Neuronal stem cell (in vitro differentiated cells): ENCODE measurements at regions not wholly inside any gene's neighbourhood (a gene's known extent, or its start where the extent isn't known, plus 50 kb on each side); places are given as distances from the start of the nearest gene placed in this dataset.

ENCODE experiments used
- DNase-seq: peaks from one replicate; pipeline ENCODE4 v3.0.0-alpha.2; 2013; ENCODE audit warnings: low spot score
- H2AFZ ChIP-seq: one replicate; pipeline ENCODE4 v1.6.1; 2013; ENCODE audit warnings: mild to moderate bottlenecking, low read length, inconsistent platforms
- H2AK5ac ChIP-seq: 2 replicates; pipeline ENCODE4 v1.6.1; 2013; ENCODE audit warnings: low read depth, mild to moderate bottlenecking, inconsistent platforms, low read length, moderate library complexity, mixed read lengths
- H2BK120ac ChIP-seq: 2 replicates; pipeline ENCODE4 v1.6.1; 2013; ENCODE audit warnings: low read depth, mild to moderate bottlenecking, inconsistent platforms, low read length, moderate library complexity, mixed read lengths
- H2BK12ac ChIP-seq: one replicate; pipeline ENCODE4 v1.6.1; 2013; ENCODE audit warnings: low read length, inconsistent platforms
- H2BK15ac ChIP-seq: 2 replicates; pipeline ENCODE4 v1.6.1; 2013; ENCODE audit warnings: mild to moderate bottlenecking, low read length, inconsistent platforms, mixed read lengths
- H2BK5ac ChIP-seq: one replicate; pipeline ENCODE4 v1.6.1; 2013; ENCODE audit warnings: inconsistent platforms, mild to moderate bottlenecking, low read length, moderate library complexity
- H3K14ac ChIP-seq: one replicate; pipeline ENCODE4 v1.6.1; 2013; ENCODE audit warnings: low read length, inconsistent platforms
- H3K18ac ChIP-seq: 2 replicates; pipeline ENCODE4 v1.6.1; 2013; ENCODE audit warnings: low read length, inconsistent platforms
- H3K23ac ChIP-seq: 2 replicates; pipeline ENCODE4 v1.6.1; 2013; ENCODE audit warnings: low read depth, mild to moderate bottlenecking, mixed read lengths, low read length, inconsistent platforms; ENCODE audit not compliant: poor library complexity
- H3K27ac ChIP-seq: replicated peaks from 3 replicates; pipeline ENCODE4 v1.5.1; 2013; ENCODE audit warnings: low read length, inconsistent platforms
- H3K27me3 ChIP-seq, 3 experiments: 2 replicates each; pipeline ENCODE4 v1.6.1; 2013; ENCODE audit warnings: low read length in 3 of 3, mild to moderate bottlenecking in 2 of 3, inconsistent platforms in 1 of 3, low read depth in 1 of 3, mixed read lengths in 1 of 3, moderate library complexity in 1 of 3; ENCODE audit not compliant: control insufficient read depth in 3 of 3, insufficient read depth in 3 of 3
- H3K36me3 ChIP-seq, 2 donors: replicated peaks in 1 of 2; 2 replicates each; pipeline ENCODE4 v1.6.1; 2013; ENCODE audit warnings: low read length in 2 of 2; ENCODE audit not compliant: control insufficient read depth in 2 of 2, insufficient read depth in 2 of 2
- H3K4ac ChIP-seq: 2 replicates; pipeline ENCODE4 v1.6.1; 2013; ENCODE audit warnings: inconsistent platforms, mild to moderate bottlenecking, low read length, moderate library complexity
- H3K4me1 ChIP-seq, 2 donors: 1 replicate in 1 of 2; 2 replicates in 1 of 2; pipeline ENCODE4 v1.6.1; 2013; ENCODE audit warnings: low read length in 2 of 2, low read depth in 1 of 2; ENCODE audit not compliant: control insufficient read depth in 2 of 2, insufficient read depth in 1 of 2
- H3K4me2 ChIP-seq: one replicate; pipeline ENCODE4 v1.6.1; 2013; ENCODE audit warnings: mild to moderate bottlenecking, low read length, inconsistent platforms; ENCODE audit not compliant: insufficient read depth, poor library complexity, severe bottlenecking
- H3K4me3 ChIP-seq, 2 donors: 2 replicates each; pipeline ENCODE4 v1.5.1; 2013; ENCODE audit warnings: low read length in 2 of 2, mild to moderate bottlenecking in 2 of 2, inconsistent platforms in 1 of 2, moderate library complexity in 1 of 2
- H3K79me1 ChIP-seq: one replicate; pipeline ENCODE4 v1.6.1; 2013; ENCODE audit warnings: low read depth, mild to moderate bottlenecking, inconsistent platforms, low read length, moderate library complexity
- H3K9ac ChIP-seq: one replicate; pipeline ENCODE4 v1.6.1; 2013; ENCODE audit warnings: mild to moderate bottlenecking, low read depth, low read length, inconsistent platforms; ENCODE audit not compliant: poor library complexity
- H3K9me3 ChIP-seq, 2 donors: replicated peaks in 1 of 2; 2 replicates each; pipeline versions ENCODE3 to v1.6.1; 2013; ENCODE audit warnings: low read length in 2 of 2, mild to moderate bottlenecking in 2 of 2, inconsistent platforms in 1 of 2, low read depth in 1 of 2, mixed read lengths in 1 of 2, moderate library complexity in 1 of 2; ENCODE audit not compliant: control insufficient read depth in 2 of 2, insufficient read depth in 1 of 2
- H4K8ac ChIP-seq: one replicate; pipeline ENCODE4 v1.6.1; 2013; ENCODE audit warnings: low read depth, mild to moderate bottlenecking, inconsistent platforms, low read length, moderate library complexity
- H4K91ac ChIP-seq: one replicate; pipeline ENCODE4 v1.6.1; 2013; ENCODE audit warnings: low read length, low read depth, mild to moderate bottlenecking, inconsistent platforms; ENCODE audit not compliant: poor library complexity
- WGBS, 2 donors: extraction: QIAGEN DNeasy Blood & Tissue Kit; methylation state at CpG; one replicate each; pipeline ENCODE4 v1.1.7; 2013; ENCODE audit warnings: missing lambda C conversion rate in 2 of 2, mixed read lengths in 1 of 2; ENCODE audit not compliant: insufficient read length in 2 of 2, insufficient replicate concordance in 1 of 2; ENCODE audit errors: extremely low coverage in 2 of 2; 5-methylcytosine and 5-hydroxymethylcytosine counted together

GRCh38 chr11:29913352-29913751 lies 103.5 kb downstream of the KCNA4 start:
- WGBS, 2 donors, result no CpG with 5 or more reads among the region's 4 CpGs
- Histone ChIP-seq H3K4me1 (no peaks in the 10 kb centered on the region), H3K4me2 (no peak overlapping the region), H3K9ac (no peak overlapping the region), H4K91ac (no peak overlapping the region), H2BK120ac (no peak overlapping the region), H3K23ac (no peak overlapping the region), H3K36me3 (no peaks in the 10 kb centered on the region), H2AFZ (no peak overlapping the region), H3K9me3 (no peaks in the 10 kb centered on the region), H2AK5ac (no peak overlapping the region), H2BK12ac (no peak overlapping the region), H3K27ac (no peak overlapping the region), H3K4ac (no peak overlapping the region), H3K4me3 (no peak overlapping the region), H3K27me3 (no peaks in the 10 kb centered on the region), H3K14ac (no peak overlapping the region), H2BK15ac (no peak overlapping the region), H3K79me1 (no peaks in the 10 kb centered on the region), H4K8ac (no peak overlapping the region), H2BK5ac (no peak overlapping the region), H3K18ac (no peak overlapping the region)
- no peak for DNase-seq

GRCh38 chr11:29900382-29900781 lies 116.4 kb downstream of the KCNA4 start:
- H2BK5ac ChIP-seq, result no peak overlapping the region
- no peak overlapping the region for H2BK12ac ChIP-seq
- no peak overlapping the region for H3K4me3 ChIP-seq
- no peak overlapping the region for H2BK120ac ChIP-seq
- H4K91ac ChIP-seq, result no peak overlapping the region
- H3K9ac ChIP-seq, result no peak overlapping the region
- no peak overlapping the region for H3K18ac ChIP-seq
- H2AK5ac ChIP-seq, result no peak overlapping the region
- DNase-seq, result no peak
- H2BK15ac ChIP-seq, result no peak overlapping the region
- H3K23ac ChIP-seq, result no peak overlapping the region
- H3K4me2 ChIP-seq, result no peak overlapping the region
- no peaks in the 10 kb centered on the region for H3K27me3 ChIP-seq
- H3K4me1 ChIP-seq, result no peaks in the 10 kb centered on the region
- no peak overlapping the region for H2AFZ ChIP-seq
- no peak overlapping the region for H3K14ac ChIP-seq
- no peaks in the 10 kb centered on the region for H3K36me3 ChIP-seq
- H3K9me3 ChIP-seq, result no peaks in the 10 kb centered on the region
- no peaks in the 10 kb centered on the region for H3K79me1 ChIP-seq
- H3K27ac ChIP-seq, result no peak overlapping the region
- no peak overlapping the region for H3K4ac ChIP-seq
- H4K8ac ChIP-seq, result no peak overlapping the region

GRCh38 chr11:29879560-29879959 lies 137.3 kb downstream of the KCNA4 start:
- H2BK5ac ChIP-seq, result no peak overlapping the region
- H3K9ac ChIP-seq, result no peak overlapping the region
- H2BK15ac ChIP-seq, result no peak overlapping the region
- no peaks in the 10 kb centered on the region for H3K4me1 ChIP-seq
- WGBS, 2 donors, result no CpG with 5 or more reads among the region's 6 CpGs
- H2AK5ac ChIP-seq, result no peak overlapping the region
- no peak overlapping the region for H3K14ac ChIP-seq
- H4K8ac ChIP-seq, result no peak overlapping the region
- no peak overlapping the region for H3K4me3 ChIP-seq
- no peaks in the 10 kb centered on the region for H3K9me3 ChIP-seq
- no peak overlapping the region for H2BK12ac ChIP-seq
- no peaks in the 10 kb centered on the region for H3K79me1 ChIP-seq
- H3K18ac ChIP-seq, result no peak overlapping the region
- no peak overlapping the region for H2AFZ ChIP-seq
- no peak for DNase-seq
- no peak overlapping the region for H3K23ac ChIP-seq
- H3K27me3 ChIP-seq, result no peaks in the 10 kb centered on the region
- no peak overlapping the region for H2BK120ac ChIP-seq
- no peak overlapping the region for H3K4ac ChIP-seq
- no peak overlapping the region for H4K91ac ChIP-seq
- H3K27ac ChIP-seq, result no peak overlapping the region
- no peak overlapping the region for H3K4me2 ChIP-seq
- no peaks in the 10 kb centered on the region for H3K36me3 ChIP-seq

DNA sequence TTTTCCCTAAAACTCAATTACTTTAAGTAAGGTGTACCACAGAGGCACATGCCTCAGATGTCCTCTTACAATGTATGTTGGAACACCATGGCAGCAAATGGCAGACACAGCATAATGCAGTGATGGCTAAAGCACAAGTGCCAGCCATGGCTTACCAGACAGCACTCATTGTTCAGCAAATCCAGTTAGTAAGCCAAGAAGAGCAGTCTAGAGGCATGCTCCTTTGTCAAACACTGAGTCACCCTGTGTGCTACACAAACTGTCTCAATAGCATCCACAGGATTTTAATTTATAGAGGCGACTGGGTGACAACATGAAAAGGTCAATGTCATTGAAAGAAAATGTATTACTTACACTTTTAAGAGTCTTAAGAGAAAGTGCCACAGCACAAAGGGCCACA lies 140.6 kb downstream of the KCNA4 start:
- Histone ChIP-seq H4K91ac (no peak overlapping the region), H3K4me1 (no peaks in the 10 kb centered on the region)
- no CpG with 5 or more reads among the region's 1 CpG for WGBS, 2 donors

More for the DNA sequence above, 140.6 kb downstream of the KCNA4 start:
- DNase-seq, result no peak
- Histone ChIP-seq H3K9ac (no peak overlapping the region), H2BK120ac (no peak overlapping the region), H3K79me1 (no peaks in the 10 kb centered on the region), H3K18ac (no peak overlapping the region), H3K14ac (no peak overlapping the region), H3K27me3 (no peaks in the 10 kb centered on the region), H3K27ac (no peak overlapping the region), H2BK12ac (no peak overlapping the region), H3K23ac (no peak overlapping the region), H2BK5ac (no peak overlapping the region), H3K4me3 (no peak overlapping the region), H3K4ac (no peak overlapping the region), H2AK5ac (no peak overlapping the region), H2AFZ (no peak overlapping the region), H3K9me3 (no peaks in the 10 kb centered on the region), H3K4me2 (no peak overlapping the region), H4K8ac (no peak overlapping the region), H3K36me3 (no peaks in the 10 kb centered on the region), H2BK15ac (no peak overlapping the region)
